IMR-90 (cell line): ENCODE measurements at regions not wholly inside any gene's neighbourhood (a gene's known extent, or its start where the extent isn't known, plus 50 kb on each side); places are given as distances from the start of the nearest gene placed in this dataset.

Source experiments
- POLR2A ChIP-seq: IDR thresholded peaks from 2 replicates; pipeline ENCODE4 v1.6.1; 2012; ENCODE audit warnings: mild to moderate bottlenecking, low read depth, low read length
- USF2 ChIP-seq: fragments of 150-350 bp; IDR thresholded peaks from 2 replicates; pipeline ENCODE4 v1.6.1; 2017; ENCODE audit warnings: mild to moderate bottlenecking, antibody characterized with exemption, low read length, low read depth

- TF ChIP-seq USF2: no peak
- no peak for TF ChIP-seq POLR2A
Measured at GRCh38 chr13:72218966-72219365, 352.0 kb upstream of the DACH1 start.
